WTC11 (cell line): ENCODE measurements at regions not wholly inside any gene's neighbourhood (a gene's known extent, or its start where the extent isn't known, plus 50 kb on each side); places are given as distances from the start of the nearest gene placed in this dataset.

Experiments
- ATAC-seq: fragments of 200-7000 bp; cut with Tn5 transposase; 2 replicates; pipeline ENCODE4 v1.10.0; 2021; ENCODE audit warnings: mild to moderate bottlenecking, moderate library complexity
- CTCF ChIA-PET: fragments of 300-600 bp; sonication (Branson Sonifier 250); formaldehyde crosslinking; loops from one replicate; lab custom pipeline; 2021; ENCODE audit warnings: antibody characterized with exemption; lab: Charles Lee
- POLR2A ChIA-PET: fragments of 350-600 bp; sonication (Branson Sonifier 250); formaldehyde crosslinking; loops from one replicate; lab custom pipeline; 2021; ENCODE audit warnings: antibody characterized with exemption; lab: Charles Lee
- DNase-seq: peaks from one replicate; pipeline ENCODE4 v3.0.0; 2021; ENCODE audit warnings: low spot score
- H3K27ac Mint-ChIP-seq: 2 replicates; pipeline ENCODE4 v1.8.0; 2021; ENCODE audit warnings: mixed read lengths
- H3K27me3 Mint-ChIP-seq: 2 replicates; pipeline ENCODE4 v1.8.0; 2021; ENCODE audit warnings: low read depth, mild to moderate bottlenecking, moderate library complexity, mixed read lengths
- H3K36me3 Mint-ChIP-seq: 2 replicates; pipeline ENCODE4 v1.8.0; 2021; ENCODE audit warnings: mixed read lengths
- H3K4me1 Mint-ChIP-seq: 2 replicates; pipeline ENCODE4 v1.8.0; 2022; ENCODE audit warnings: mixed read lengths
- H3K4me3 Mint-ChIP-seq: 2 replicates; pipeline ENCODE4 v1.8.0; 2021; ENCODE audit warnings: mild to moderate bottlenecking, moderate library complexity, mixed read lengths
- H3K9me3 Mint-ChIP-seq: 2 replicates; pipeline ENCODE4 v1.8.0; 2021; ENCODE audit warnings: mixed read lengths
- EMX1 ChIP-seq: fragments of 250-450 bp; sonication (Bioruptor Pico); IDR thresholded peaks from 2 replicates; pipeline ENCODE4 v1.8.0; 2021; ENCODE audit warnings: mild to moderate bottlenecking
- GABPB1 ChIP-seq: sonication (generic); formaldehyde crosslinking; IDR thresholded peaks from 2 replicates; pipeline ENCODE4 v1.8.1; 2023; ENCODE audit warnings: mild to moderate bottlenecking, missing genetic modification reagents
- HMGA2 ChIP-seq: fragments of 250-450 bp; sonication (Bioruptor Pico); IDR thresholded peaks from 2 replicates; pipeline ENCODE4 v1.4.0; 2021; ENCODE audit warnings: mild to moderate bottlenecking, moderate library complexity
- JAZF1 ChIP-seq: fragments of 250-450 bp; sonication (Bioruptor Pico); IDR thresholded peaks from 2 replicates; pipeline ENCODE4 v1.9.0; 2021; ENCODE audit warnings: moderate library complexity, mild to moderate bottlenecking, inconsistent platforms
- JUN ChIP-seq: sonication (generic); formaldehyde crosslinking; IDR thresholded peaks from 2 replicates; pipeline ENCODE4 v1.8.0; 2023; ENCODE audit warnings: mild to moderate bottlenecking, missing genetic modification reagents
- TEAD4 ChIP-seq: sonication (generic); formaldehyde crosslinking; IDR thresholded peaks from 2 replicates; pipeline ENCODE4 v1.8.0; 2022; ENCODE audit warnings: mild to moderate bottlenecking, missing genetic modification reagents
- TP53 ChIP-seq: sonication (generic); formaldehyde crosslinking; IDR thresholded peaks from 2 replicates; pipeline ENCODE4 v1.8.1; 2023; ENCODE audit warnings: mild to moderate bottlenecking, missing genetic modification reagents
- ZNF138 ChIP-seq: sonication (generic); formaldehyde crosslinking; conservative IDR thresholded peaks from 2 replicates; pipeline ENCODE4 v1.8.1; 2022; ENCODE audit warnings: mild to moderate bottlenecking, moderate library complexity, missing genetic modification reagents
- TF ChIP-seq, protein P1 (sequence below): sonication (generic); formaldehyde crosslinking; IDR thresholded peaks from 2 replicates; pipeline ENCODE4 v1.8.1; 2023; ENCODE audit warnings: mild to moderate bottlenecking, missing genetic modification reagents, borderline replicate concordance
- TF ChIP-seq, protein P2 (sequence below): sonication (generic); formaldehyde crosslinking; IDR thresholded peaks from 2 replicates; pipeline ENCODE4 v1.8.0; 2022; ENCODE audit warnings: missing genetic modification reagents
- TF ChIP-seq, protein P3 (sequence below): sonication (generic); formaldehyde crosslinking; IDR thresholded peaks from 2 replicates; pipeline ENCODE4 v1.8.1; 2023; ENCODE audit warnings: mild to moderate bottlenecking, missing genetic modification reagents
- TF ChIP-seq, protein P4 (sequence below): fragments of 250-450 bp; sonication (Bioruptor Pico); IDR thresholded peaks from 2 replicates; pipeline ENCODE4 v1.9.0; 2021; ENCODE audit warnings: mild to moderate bottlenecking, borderline replicate concordance
- TF ChIP-seq, protein P5 (sequence below): sonication (generic); formaldehyde crosslinking; IDR thresholded peaks from 2 replicates; pipeline ENCODE4 v1.8.0; 2023; ENCODE audit warnings: missing genetic modification reagents
- TF ChIP-seq, protein P6 (sequence below): sonication (generic); formaldehyde crosslinking; IDR thresholded peaks from 2 replicates; pipeline ENCODE4 v1.8.0; 2022; ENCODE audit warnings: mild to moderate bottlenecking, missing genetic modification reagents
- TF ChIP-seq, protein P7 (sequence below): sonication (generic); formaldehyde crosslinking; conservative IDR thresholded peaks from 2 replicates; pipeline ENCODE4 v1.8.1; 2022; ENCODE audit warnings: mild to moderate bottlenecking, missing genetic modification reagents

DNA sequence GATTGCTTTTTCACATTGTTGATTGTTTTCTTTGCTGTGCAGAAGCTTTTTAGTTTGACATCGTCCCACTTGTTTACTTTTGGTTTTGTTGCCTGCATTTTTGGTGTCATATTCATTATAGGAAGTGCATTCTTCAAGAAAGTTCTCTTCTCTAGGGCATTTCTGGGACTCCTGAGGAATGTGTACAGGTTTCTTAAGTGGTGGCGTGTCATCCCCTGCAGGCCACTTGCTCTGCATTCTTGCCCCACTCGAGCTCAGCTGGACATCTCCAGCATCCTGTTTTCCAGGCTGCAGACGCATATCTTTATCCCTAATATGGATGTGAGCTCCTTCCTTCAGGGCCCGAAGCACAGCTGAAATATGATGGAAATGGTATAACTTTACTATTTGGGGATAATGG lies 255.6 kb upstream of the HABP2 start:
- no peaks in the 10 kb centered on the region for H3K27me3 Mint-ChIP-seq
- ATAC-seq (no peak), DNase-seq (no peak)
- peaks cover 19% of the 10 kb centered on the region for H3K4me1 Mint-ChIP-seq
- POLR2A ChIA-PET: no interaction called here
- H3K4me3 Mint-ChIP-seq: no peak overlapping the region
- TF ChIP-seq GABPB1 (CRISPR knock-in tag) (no peak), JUN (CRISPR knock-in tag) (no peak), TEAD4 (CRISPR knock-in tag) (no peak), EMX1 (CRISPR knock-in tag) (no peak)
- TF ChIP-seq, protein P1, sequence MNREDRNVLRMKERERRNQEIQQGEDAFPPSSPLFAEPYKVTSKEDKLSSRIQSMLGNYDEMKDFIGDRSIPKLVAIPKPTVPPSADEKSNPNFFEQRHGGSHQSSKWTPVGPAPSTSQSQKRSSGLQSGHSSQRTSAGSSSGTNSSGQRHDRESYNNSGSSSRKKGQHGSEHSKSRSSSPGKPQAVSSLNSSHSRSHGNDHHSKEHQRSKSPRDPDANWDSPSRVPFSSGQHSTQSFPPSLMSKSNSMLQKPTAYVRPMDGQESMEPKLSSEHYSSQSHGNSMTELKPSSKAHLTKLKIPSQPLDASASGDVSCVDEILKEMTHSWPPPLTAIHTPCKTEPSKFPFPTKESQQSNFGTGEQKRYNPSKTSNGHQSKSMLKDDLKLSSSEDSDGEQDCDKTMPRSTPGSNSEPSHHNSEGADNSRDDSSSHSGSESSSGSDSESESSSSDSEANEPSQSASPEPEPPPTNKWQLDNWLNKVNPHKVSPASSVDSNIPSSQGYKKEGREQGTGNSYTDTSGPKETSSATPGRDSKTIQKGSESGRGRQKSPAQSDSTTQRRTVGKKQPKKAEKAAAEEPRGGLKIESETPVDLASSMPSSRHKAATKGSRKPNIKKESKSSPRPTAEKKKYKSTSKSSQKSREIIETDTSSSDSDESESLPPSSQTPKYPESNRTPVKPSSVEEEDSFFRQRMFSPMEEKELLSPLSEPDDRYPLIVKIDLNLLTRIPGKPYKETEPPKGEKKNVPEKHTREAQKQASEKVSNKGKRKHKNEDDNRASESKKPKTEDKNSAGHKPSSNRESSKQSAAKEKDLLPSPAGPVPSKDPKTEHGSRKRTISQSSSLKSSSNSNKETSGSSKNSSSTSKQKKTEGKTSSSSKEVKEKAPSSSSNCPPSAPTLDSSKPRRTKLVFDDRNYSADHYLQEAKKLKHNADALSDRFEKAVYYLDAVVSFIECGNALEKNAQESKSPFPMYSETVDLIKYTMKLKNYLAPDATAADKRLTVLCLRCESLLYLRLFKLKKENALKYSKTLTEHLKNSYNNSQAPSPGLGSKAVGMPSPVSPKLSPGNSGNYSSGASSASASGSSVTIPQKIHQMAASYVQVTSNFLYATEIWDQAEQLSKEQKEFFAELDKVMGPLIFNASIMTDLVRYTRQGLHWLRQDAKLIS: no peak
- 0 out of 2 replicates have a peak, but pooled peaks cover 3% of the 10 kb centered on the region for H3K9me3 Mint-ChIP-seq
- CTCF ChIA-PET: interaction anchor here (0.8 to 2.6 kb wide), 3 partner anchors 29 to 88 kb away, joined by 3 to 15 read pairs (median 4); no protein-coding TSS in a partner anchor
- no peaks in the 10 kb centered on the region for H3K36me3 Mint-ChIP-seq
- H3K27ac Mint-ChIP-seq: no peak overlapping the region

DNA sequence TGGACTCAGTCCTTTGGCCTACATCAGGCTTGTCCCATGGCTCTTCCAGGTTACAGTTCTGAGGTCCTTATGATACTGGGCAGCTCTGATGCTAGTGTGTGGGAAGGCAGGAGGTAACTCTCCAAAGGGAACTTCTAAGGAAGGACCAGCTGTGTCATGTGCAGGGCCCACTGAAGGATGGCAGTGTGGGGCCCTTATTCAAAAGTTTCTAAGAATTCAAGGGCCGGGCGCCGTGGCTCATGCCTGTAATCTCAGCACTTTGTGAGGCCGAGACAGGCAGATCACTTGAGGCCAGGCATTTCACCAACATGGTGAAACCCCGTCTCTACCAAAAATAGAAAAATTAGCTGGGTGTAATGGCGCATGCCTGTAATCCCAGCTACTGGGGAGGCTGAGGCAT lies 254.2 kb upstream of the HABP2 start:
- Mint-ChIP-seq H3K4me3 (no peak overlapping the region), H3K27me3 (no peaks in the 10 kb centered on the region), H3K9me3 (0 out of 2 replicates have a peak, but pooled peaks cover 3% of the 10 kb centered on the region), H3K4me1 (peaks cover 19% of the 10 kb centered on the region), H3K27ac (no peak overlapping the region), H3K36me3 (no peaks in the 10 kb centered on the region)
- no peak for ATAC-seq
- TF ChIP-seq, protein P2, sequence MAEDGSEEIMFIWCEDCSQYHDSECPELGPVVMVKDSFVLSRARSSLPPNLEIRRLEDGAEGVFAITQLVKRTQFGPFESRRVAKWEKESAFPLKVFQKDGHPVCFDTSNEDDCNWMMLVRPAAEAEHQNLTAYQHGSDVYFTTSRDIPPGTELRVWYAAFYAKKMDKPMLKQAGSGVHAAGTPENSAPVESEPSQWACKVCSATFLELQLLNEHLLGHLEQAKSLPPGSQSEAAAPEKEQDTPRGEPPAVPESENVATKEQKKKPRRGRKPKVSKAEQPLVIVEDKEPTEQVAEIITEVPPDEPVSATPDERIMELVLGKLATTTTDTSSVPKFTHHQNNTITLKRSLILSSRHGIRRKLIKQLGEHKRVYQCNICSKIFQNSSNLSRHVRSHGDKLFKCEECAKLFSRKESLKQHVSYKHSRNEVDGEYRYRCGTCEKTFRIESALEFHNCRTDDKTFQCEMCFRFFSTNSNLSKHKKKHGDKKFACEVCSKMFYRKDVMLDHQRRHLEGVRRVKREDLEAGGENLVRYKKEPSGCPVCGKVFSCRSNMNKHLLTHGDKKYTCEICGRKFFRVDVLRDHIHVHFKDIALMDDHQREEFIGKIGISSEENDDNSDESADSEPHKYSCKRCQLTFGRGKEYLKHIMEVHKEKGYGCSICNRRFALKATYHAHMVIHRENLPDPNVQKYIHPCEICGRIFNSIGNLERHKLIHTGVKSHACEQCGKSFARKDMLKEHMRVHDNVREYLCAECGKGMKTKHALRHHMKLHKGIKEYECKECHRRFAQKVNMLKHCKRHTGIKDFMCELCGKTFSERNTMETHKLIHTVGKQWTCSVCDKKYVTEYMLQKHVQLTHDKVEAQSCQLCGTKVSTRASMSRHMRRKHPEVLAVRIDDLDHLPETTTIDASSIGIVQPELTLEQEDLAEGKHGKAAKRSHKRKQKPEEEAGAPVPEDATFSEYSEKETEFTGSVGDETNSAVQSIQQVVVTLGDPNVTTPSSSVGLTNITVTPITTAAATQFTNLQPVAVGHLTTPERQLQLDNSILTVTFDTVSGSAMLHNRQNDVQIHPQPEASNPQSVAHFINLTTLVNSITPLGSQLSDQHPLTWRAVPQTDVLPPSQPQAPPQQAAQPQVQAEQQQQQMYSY (CRISPR knock-in tag): no peak
- TF ChIP-seq, protein P3, sequence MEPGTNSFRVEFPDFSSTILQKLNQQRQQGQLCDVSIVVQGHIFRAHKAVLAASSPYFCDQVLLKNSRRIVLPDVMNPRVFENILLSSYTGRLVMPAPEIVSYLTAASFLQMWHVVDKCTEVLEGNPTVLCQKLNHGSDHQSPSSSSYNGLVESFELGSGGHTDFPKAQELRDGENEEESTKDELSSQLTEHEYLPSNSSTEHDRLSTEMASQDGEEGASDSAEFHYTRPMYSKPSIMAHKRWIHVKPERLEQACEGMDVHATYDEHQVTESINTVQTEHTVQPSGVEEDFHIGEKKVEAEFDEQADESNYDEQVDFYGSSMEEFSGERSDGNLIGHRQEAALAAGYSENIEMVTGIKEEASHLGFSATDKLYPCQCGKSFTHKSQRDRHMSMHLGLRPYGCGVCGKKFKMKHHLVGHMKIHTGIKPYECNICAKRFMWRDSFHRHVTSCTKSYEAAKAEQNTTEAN (CRISPR knock-in tag): no peak
- TF ChIP-seq JAZF1 (CRISPR knock-in tag): no peak
- no peak for TF ChIP-seq ZNF138 (CRISPR knock-in tag)
- TF ChIP-seq, protein P4, sequence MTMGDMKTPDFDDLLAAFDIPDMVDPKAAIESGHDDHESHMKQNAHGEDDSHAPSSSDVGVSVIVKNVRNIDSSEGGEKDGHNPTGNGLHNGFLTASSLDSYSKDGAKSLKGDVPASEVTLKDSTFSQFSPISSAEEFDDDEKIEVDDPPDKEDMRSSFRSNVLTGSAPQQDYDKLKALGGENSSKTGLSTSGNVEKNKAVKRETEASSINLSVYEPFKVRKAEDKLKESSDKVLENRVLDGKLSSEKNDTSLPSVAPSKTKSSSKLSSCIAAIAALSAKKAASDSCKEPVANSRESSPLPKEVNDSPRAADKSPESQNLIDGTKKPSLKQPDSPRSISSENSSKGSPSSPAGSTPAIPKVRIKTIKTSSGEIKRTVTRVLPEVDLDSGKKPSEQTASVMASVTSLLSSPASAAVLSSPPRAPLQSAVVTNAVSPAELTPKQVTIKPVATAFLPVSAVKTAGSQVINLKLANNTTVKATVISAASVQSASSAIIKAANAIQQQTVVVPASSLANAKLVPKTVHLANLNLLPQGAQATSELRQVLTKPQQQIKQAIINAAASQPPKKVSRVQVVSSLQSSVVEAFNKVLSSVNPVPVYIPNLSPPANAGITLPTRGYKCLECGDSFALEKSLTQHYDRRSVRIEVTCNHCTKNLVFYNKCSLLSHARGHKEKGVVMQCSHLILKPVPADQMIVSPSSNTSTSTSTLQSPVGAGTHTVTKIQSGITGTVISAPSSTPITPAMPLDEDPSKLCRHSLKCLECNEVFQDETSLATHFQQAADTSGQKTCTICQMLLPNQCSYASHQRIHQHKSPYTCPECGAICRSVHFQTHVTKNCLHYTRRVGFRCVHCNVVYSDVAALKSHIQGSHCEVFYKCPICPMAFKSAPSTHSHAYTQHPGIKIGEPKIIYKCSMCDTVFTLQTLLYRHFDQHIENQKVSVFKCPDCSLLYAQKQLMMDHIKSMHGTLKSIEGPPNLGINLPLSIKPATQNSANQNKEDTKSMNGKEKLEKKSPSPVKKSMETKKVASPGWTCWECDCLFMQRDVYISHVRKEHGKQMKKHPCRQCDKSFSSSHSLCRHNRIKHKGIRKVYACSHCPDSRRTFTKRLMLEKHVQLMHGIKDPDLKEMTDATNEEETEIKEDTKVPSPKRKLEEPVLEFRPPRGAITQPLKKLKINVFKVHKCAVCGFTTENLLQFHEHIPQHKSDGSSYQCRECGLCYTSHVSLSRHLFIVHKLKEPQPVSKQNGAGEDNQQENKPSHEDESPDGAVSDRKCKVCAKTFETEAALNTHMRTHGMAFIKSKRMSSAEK (CRISPR knock-in tag): no peak
- TF ChIP-seq, protein P5, sequence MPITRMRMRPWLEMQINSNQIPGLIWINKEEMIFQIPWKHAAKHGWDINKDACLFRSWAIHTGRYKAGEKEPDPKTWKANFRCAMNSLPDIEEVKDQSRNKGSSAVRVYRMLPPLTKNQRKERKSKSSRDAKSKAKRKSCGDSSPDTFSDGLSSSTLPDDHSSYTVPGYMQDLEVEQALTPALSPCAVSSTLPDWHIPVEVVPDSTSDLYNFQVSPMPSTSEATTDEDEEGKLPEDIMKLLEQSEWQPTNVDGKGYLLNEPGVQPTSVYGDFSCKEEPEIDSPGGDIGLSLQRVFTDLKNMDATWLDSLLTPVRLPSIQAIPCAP (CRISPR knock-in tag): no peak
- TF ChIP-seq, protein P6, sequence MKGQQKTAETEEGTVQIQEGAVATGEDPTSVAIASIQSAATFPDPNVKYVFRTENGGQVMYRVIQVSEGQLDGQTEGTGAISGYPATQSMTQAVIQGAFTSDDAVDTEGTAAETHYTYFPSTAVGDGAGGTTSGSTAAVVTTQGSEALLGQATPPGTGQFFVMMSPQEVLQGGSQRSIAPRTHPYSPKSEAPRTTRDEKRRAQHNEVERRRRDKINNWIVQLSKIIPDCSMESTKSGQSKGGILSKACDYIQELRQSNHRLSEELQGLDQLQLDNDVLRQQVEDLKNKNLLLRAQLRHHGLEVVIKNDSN (CRISPR knock-in tag): no peak
- no peak for TF ChIP-seq TP53
- TF ChIP-seq, protein P7, sequence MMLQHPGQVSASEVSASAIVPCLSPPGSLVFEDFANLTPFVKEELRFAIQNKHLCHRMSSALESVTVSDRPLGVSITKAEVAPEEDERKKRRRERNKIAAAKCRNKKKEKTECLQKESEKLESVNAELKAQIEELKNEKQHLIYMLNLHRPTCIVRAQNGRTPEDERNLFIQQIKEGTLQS: no peak
- TF ChIP-seq, protein P1: no peak
- no peak for TF ChIP-seq HMGA2
- ChIA-PET CTCF (interaction anchor here (0.6 to 2.6 kb wide), 5 partner anchors 28 to 536 kb away, joined by 3 to 15 read pairs (median 5); no protein-coding TSS in a partner anchor), POLR2A (interaction anchor here (0.6 kb wide), 1 partner anchor 349 kb away, joined by 3 read pairs; the partner anchor contains the start of gene TCF7L2)
- DNase-seq: no peak
